ENCODE measurements at regions not wholly inside any gene's neighbourhood (a gene's known extent, or its start where the extent isn't known, plus 50 kb on each side); places are given as distances from the start of the nearest gene placed in this dataset.

GRCh38 chr9:31623511-31623910 is 760.9 kb upstream of the ACO1 start (continued):
- no peak for TF ChIP-seq BCL3 (CRISPR knock-in tag; IDR thresholded peaks at IDR 0.05)
- TF ChIP-seq TGIF2 (CRISPR knock-in tag; IDR thresholded peaks at IDR 0.05), result no peak

GRCh38 chr9:31629292-31629691 is 755.2 kb upstream of the ACO1 start:
- ATAC-seq, result no peak
- Histone ChIP-seq H3K79me2 (ENCODE audit: insufficient read depth, low read length) (no peaks in the 10 kb centered on the region), H3K36me3 (replicated peaks in 1 of 2; ENCODE audit: control insufficient read depth in 1 of 2, insufficient read depth in 2 of 2, low read length in 2 of 2) (no peaks in the 10 kb centered on the region), H3K4me3 (replicated peaks in 1 of 3; ENCODE audit: insufficient read depth in 1 of 3, low read depth in 2 of 3, low read length in 3 of 3) (no peak overlapping the region), H2AFZ (ENCODE audit: low read length) (no peak overlapping the region), H3K4me2 (ENCODE audit: low read depth, low read length) (no peak overlapping the region), H3K27me3 (ENCODE audit: control insufficient read depth in 1 of 2, insufficient read depth in 2 of 2, low read length in 2 of 2) (no peaks in the 10 kb centered on the region), H3K9ac (ENCODE audit: insufficient read depth, low read depth, low read length) (no peak overlapping the region), H4K20me1 (ENCODE audit: insufficient read depth, low read length) (no peaks in the 10 kb centered on the region), H3K4me1 (ENCODE audit: insufficient read depth, low read length) (no peaks in the 10 kb centered on the region), H3K27ac (ENCODE audit: extremely low read length, insufficient read depth, low read length) (no peak overlapping the region), H3K9me3 (ENCODE audit: low read length) (no peaks in the 10 kb centered on the region)
- intact Hi-C loops (cut with micrococcal nuclease; ENCODE audit: unreplicated experiment), result no loop called here
- in situ Hi-C loops (cut with HindIII; ENCODE audit: extremely low pct_ligation_motif_present, low pct_unique_long_range_greater_than_20kb), result no loop called here
- DNase-seq (ENCODE audit: low spot score), result no peak
- CTCF ChIA-PET (ENCODE audit: low intra/inter-chr PET ratio, low total read pairs), result no interaction called here
- no peak for FAIRE-seq
- POLR2A ChIA-PET, result no interaction called here
- BruUV-seq (replicated peaks), result no TSS peak
- no peak for TF ChIP-seq SNAI1 (CRISPR knock-in tag; IDR thresholded peaks at IDR 0.05; ENCODE audit: borderline replicate concordance)
- TF ChIP-seq ARNT (IDR thresholded peaks at IDR 0.05), result no peak
- TF ChIP-seq ZNF34 (CRISPR knock-in tag; IDR thresholded peaks at IDR 0.05; ENCODE audit: borderline replicate concordance), result no peak
- TF ChIP-seq MAFF (IDR thresholded peaks at IDR 0.05; ENCODE audit: low read depth, low read length), result peak; percentile 71; the same call in 1 of the 2 replicates
- TF ChIP-seq MAFK (conservative IDR thresholded peaks at IDR 0.05 in 1 of 2, IDR thresholded peaks at IDR 0.05 in 1 of 2; ENCODE audit: low read length in 2 of 2), result peak; percentile 66 to 78
- TF ChIP-seq ZFYVE20 (CRISPR knock-in tag; IDR thresholded peaks at IDR 0.05; ENCODE audit: borderline replicate concordance, low read depth), result no peak
